CD4-positive, alpha-beta T cell (primary cell): ENCODE measurements at regions not wholly inside any gene's neighbourhood (a gene's known extent, or its start where the extent isn't known, plus 50 kb on each side); places are given as distances from the start of the nearest gene placed in this dataset.

Source experiments
- ATAC-seq: fragments of 200-7000 bp; cut with Tn5 transposase; one replicate; pipeline ENCODE4 v1.10.0; 2022; ENCODE audit warnings: mild to moderate bottlenecking; ENCODE audit not compliant: poor library complexity
- CTCF ChIA-PET: fragments of 350-600 bp; sonication (Branson Sonifier 250); formaldehyde crosslinking; loops from one replicate; lab custom pipeline; 2021; ENCODE audit warnings: antibody characterized with exemption, inconsistent platforms; lab: Charles Lee
- POLR2A ChIA-PET: fragments of 350-600 bp; sonication (Branson Sonifier 250); formaldehyde crosslinking; loops from one replicate; lab custom pipeline; 2021; ENCODE audit warnings: antibody characterized with exemption, inconsistent platforms; lab: Charles Lee
- DNase-seq, 14 experiments: peaks; one replicate each; pipeline ENCODE4 v3.0.0-alpha.2; 2013 to 2020; ENCODE audit warnings: mixed read lengths in 2 of 14
- H3K27ac ChIP-seq, 2 donors: one replicate each; pipeline versions ENCODE4 v1.5.1 to v1.7.0; 2013; ENCODE audit warnings: low read length in 2 of 2, low read depth in 1 of 2, mild to moderate bottlenecking in 1 of 2
- H3K27me3 ChIP-seq, 2 experiments: 1 replicate in 1 of 2; 2 replicates in 1 of 2; pipeline versions ENCODE4 v1.6.1 to v1.7.0; 2013; ENCODE audit warnings: low read length in 2 of 2, control low read depth in 1 of 2, mild to moderate bottlenecking in 1 of 2, moderate library complexity in 1 of 2; ENCODE audit not compliant: insufficient read depth in 2 of 2, control insufficient read depth in 1 of 2
- H3K36me3 ChIP-seq: one replicate; pipeline ENCODE4 v1.6.1; 2013; ENCODE audit warnings: low read length, control low read depth; ENCODE audit not compliant: insufficient read depth
- H3K4me1 ChIP-seq: one replicate; pipeline ENCODE4 v1.6.1; 2013; ENCODE audit warnings: low read length, control low read depth; ENCODE audit not compliant: insufficient read depth
- H3K4me3 ChIP-seq: one replicate; pipeline ENCODE4 v1.5.1; 2013; ENCODE audit warnings: mild to moderate bottlenecking, low read length, moderate library complexity
- H3K9me3 ChIP-seq, 2 experiments: 1 replicate in 1 of 2; 2 replicates in 1 of 2; pipeline versions ENCODE4 v1.6.1 to v1.7.0; 2013; ENCODE audit warnings: low read length in 2 of 2, mild to moderate bottlenecking in 2 of 2, control low read depth in 1 of 2, moderate library complexity in 1 of 2; ENCODE audit not compliant: control insufficient read depth in 1 of 2, insufficient read depth in 1 of 2
- H3K27ac Mint-ChIP-seq: one replicate; pipeline ENCODE4 v1.8.0; 2020; ENCODE audit warnings: mixed read lengths
- H3K27me3 Mint-ChIP-seq: one replicate; pipeline ENCODE4 v1.8.0; 2021; ENCODE audit warnings: mixed read lengths
- H3K36me3 Mint-ChIP-seq: one replicate; pipeline ENCODE4 v1.8.0; 2021; ENCODE audit warnings: low read depth, mixed read lengths
- H3K4me1 Mint-ChIP-seq: one replicate; pipeline ENCODE4 v1.8.0; 2021; ENCODE audit warnings: low read depth, mixed read lengths
- H3K4me3 Mint-ChIP-seq: one replicate; pipeline ENCODE4 v1.8.0; 2020; ENCODE audit warnings: mild to moderate bottlenecking, mixed read lengths
- H3K9me3 Mint-ChIP-seq: one replicate; pipeline ENCODE4 v1.8.0; 2020; ENCODE audit warnings: mixed read lengths
- intact Hi-C, 2 experiments: fragments of 100-400 bp; cut with DNase I in 1 of 2; cut with micrococcal nuclease in 1 of 2; formaldehyde crosslinking; loops; one replicate each; pipeline versions ENCODE4 v1.15.1 to v1.9.0; 2023 to 2025; cut with DNase I, micrococcal nuclease
- TF ChIP-seq, protein P1 (sequence below): fragments of 200-600 bp; IDR thresholded peaks from one replicate; pipeline ENCODE4 v1.8.0; 2022; ENCODE audit warnings: antibody characterized with exemption, mild to moderate bottlenecking

- Histone ChIP-seq H3K27me3 (no peaks in the 10 kb centered on the region), H3K36me3 (no peaks in the 10 kb centered on the region), H3K27ac (no peak overlapping the region), H3K4me1 (no peaks in the 10 kb centered on the region), H3K9me3 (no peaks in the 10 kb centered on the region), H3K4me3 (no peak overlapping the region)
- POLR2A ChIA-PET: no interaction called here
- no peak overlapping the region for H3K4me3 Mint-ChIP-seq
- H3K27ac Mint-ChIP-seq: no peak overlapping the region
- intact Hi-C loops: no loop called here
- CTCF ChIA-PET: no interaction called here
- H3K9me3 Mint-ChIP-seq: no peaks in the 10 kb centered on the region
- TF ChIP-seq, protein P1, sequence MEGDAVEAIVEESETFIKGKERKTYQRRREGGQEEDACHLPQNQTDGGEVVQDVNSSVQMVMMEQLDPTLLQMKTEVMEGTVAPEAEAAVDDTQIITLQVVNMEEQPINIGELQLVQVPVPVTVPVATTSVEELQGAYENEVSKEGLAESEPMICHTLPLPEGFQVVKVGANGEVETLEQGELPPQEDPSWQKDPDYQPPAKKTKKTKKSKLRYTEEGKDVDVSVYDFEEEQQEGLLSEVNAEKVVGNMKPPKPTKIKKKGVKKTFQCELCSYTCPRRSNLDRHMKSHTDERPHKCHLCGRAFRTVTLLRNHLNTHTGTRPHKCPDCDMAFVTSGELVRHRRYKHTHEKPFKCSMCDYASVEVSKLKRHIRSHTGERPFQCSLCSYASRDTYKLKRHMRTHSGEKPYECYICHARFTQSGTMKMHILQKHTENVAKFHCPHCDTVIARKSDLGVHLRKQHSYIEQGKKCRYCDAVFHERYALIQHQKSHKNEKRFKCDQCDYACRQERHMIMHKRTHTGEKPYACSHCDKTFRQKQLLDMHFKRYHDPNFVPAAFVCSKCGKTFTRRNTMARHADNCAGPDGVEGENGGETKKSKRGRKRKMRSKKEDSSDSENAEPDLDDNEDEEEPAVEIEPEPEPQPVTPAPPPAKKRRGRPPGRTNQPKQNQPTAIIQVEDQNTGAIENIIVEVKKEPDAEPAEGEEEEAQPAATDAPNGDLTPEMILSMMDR: no peak
- ATAC-seq (no peak), DNase-seq (no peak)
- no peaks in the 10 kb centered on the region for H3K27me3 Mint-ChIP-seq
- no peaks in the 10 kb centered on the region for H3K36me3 Mint-ChIP-seq
- no peaks in the 10 kb centered on the region for H3K4me1 Mint-ChIP-seq
Observed at GRCh38 chr2:196322973-196323810, 151.8 kb upstream of the STK17B start.

GRCh38 chr2:196324211-196324610 is 152.8 kb upstream of the STK17B start:
- H3K27ac Mint-ChIP-seq: no peak overlapping the region
- intact Hi-C loops: no loop called here
- H3K9me3 Mint-ChIP-seq: no peaks in the 10 kb centered on the region
- CTCF ChIA-PET: no interaction called here
- H3K27me3 ChIP-seq: no peaks in the 10 kb centered on the region
- H3K4me3 ChIP-seq: no peak overlapping the region
- TF ChIP-seq, protein P1: no peak
- H3K27ac ChIP-seq: no peak overlapping the region
- POLR2A ChIA-PET: no interaction called here
- DNase-seq (no peak), ATAC-seq (no peak)
- H3K36me3 Mint-ChIP-seq: no peaks in the 10 kb centered on the region
- H3K9me3 ChIP-seq: no peaks in the 10 kb centered on the region
- no peaks in the 10 kb centered on the region for H3K4me1 Mint-ChIP-seq
- H3K4me3 Mint-ChIP-seq: no peak overlapping the region
- H3K4me1 ChIP-seq: no peaks in the 10 kb centered on the region
- no peaks in the 10 kb centered on the region for H3K27me3 Mint-ChIP-seq
- H3K36me3 ChIP-seq: no peaks in the 10 kb centered on the region

GRCh38 chr2:196328088-196328680 is 156.8 kb upstream of the STK17B start:
- no peak overlapping the region for H3K4me3 Mint-ChIP-seq
- POLR2A ChIA-PET: no interaction called here
- ATAC-seq: no peak
- Histone ChIP-seq H3K27me3 (no peaks in the 10 kb centered on the region), H3K4me3 (no peak overlapping the region), H3K9me3 (no peaks in the 10 kb centered on the region), H3K36me3 (no peaks in the 10 kb centered on the region), H3K4me1 (no peaks in the 10 kb centered on the region), H3K27ac (no peak overlapping the region)
- no peak overlapping the region for H3K27ac Mint-ChIP-seq
- CTCF ChIA-PET: interaction anchor here (1.5 kb wide), 1 partner anchor 9 kb away, joined by 4 read pairs; no protein-coding TSS in a partner anchor
- no peaks in the 10 kb centered on the region for H3K36me3 Mint-ChIP-seq
- H3K9me3 Mint-ChIP-seq: no peaks in the 10 kb centered on the region
- TF ChIP-seq, protein P1: no peak
- DNase-seq: no peak
- no peaks in the 10 kb centered on the region for H3K27me3 Mint-ChIP-seq
- no peaks in the 10 kb centered on the region for H3K4me1 Mint-ChIP-seq
- intact Hi-C loops: no loop called here
